ENCODE measurements at regions not wholly inside any gene's neighbourhood (a gene's known extent, or its start where the extent isn't known, plus 50 kb on each side); places are given as distances from the start of the nearest gene placed in this dataset.
"Not testable (repeated sequence)": the region's sequence is repeated elsewhere in the genome, so short reads cannot be mapped to it uniquely, and the experiment has no call there.

DNA sequence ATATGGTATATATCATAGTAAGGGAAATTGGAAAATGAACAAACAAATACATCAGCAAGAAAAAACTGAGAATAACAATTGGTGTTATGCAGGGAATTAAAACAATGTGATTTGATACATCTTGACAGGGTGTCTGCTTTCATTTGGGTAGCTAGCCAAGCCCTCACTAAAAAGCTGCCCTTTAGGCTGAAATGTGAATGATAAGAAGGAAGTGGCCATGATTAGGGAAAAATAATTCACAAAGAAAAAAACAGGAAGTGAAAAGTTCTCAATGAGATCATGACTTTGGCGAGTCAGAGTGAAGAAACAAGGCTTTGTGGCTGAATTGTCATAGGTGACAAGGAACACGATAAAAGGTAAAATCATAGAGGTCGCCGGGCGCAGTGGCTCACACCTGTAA is 675.8 kb upstream of the SLIT2 start:
- 66 to 77% (median 73%) methylated on average over 5 of the region's 5 CpGs for WGBS, 5 donors
- H3K36me3 ChIP-seq: no peaks in the 10 kb centered on the region
- H3K4me1 ChIP-seq: peaks cover 0 to 4% (median 0%) of the 10 kb centered on the region in 6 donors
- H3K4me3 ChIP-seq: no peak overlapping the region
- peak overlapping the region in 1 of 8 donors; percentile 29 for H3K27ac ChIP-seq
- H3K9me3 ChIP-seq: no peaks in the 10 kb centered on the region
- intact Hi-C loops (cut with DNase I; ENCODE audit: low total_unique reads): no loop called here
- DNase-seq: no peak
- H3K27me3 ChIP-seq (replicated peaks in 1 of 7): no peaks in the 10 kb centered on the region
- TF ChIP-seq POLR2AphosphoS5 (IDR thresholded peaks at IDR 0.05) (no peak), POLR2A (IDR thresholded peaks at IDR 0.05) (no peak)
- TF ChIP-seq, protein P1, sequence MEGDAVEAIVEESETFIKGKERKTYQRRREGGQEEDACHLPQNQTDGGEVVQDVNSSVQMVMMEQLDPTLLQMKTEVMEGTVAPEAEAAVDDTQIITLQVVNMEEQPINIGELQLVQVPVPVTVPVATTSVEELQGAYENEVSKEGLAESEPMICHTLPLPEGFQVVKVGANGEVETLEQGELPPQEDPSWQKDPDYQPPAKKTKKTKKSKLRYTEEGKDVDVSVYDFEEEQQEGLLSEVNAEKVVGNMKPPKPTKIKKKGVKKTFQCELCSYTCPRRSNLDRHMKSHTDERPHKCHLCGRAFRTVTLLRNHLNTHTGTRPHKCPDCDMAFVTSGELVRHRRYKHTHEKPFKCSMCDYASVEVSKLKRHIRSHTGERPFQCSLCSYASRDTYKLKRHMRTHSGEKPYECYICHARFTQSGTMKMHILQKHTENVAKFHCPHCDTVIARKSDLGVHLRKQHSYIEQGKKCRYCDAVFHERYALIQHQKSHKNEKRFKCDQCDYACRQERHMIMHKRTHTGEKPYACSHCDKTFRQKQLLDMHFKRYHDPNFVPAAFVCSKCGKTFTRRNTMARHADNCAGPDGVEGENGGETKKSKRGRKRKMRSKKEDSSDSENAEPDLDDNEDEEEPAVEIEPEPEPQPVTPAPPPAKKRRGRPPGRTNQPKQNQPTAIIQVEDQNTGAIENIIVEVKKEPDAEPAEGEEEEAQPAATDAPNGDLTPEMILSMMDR (IDR thresholded peaks at IDR 0.05 in 8 of 11, conservative IDR thresholded peaks at IDR 0.05 in 3 of 11): no peak

DNA sequence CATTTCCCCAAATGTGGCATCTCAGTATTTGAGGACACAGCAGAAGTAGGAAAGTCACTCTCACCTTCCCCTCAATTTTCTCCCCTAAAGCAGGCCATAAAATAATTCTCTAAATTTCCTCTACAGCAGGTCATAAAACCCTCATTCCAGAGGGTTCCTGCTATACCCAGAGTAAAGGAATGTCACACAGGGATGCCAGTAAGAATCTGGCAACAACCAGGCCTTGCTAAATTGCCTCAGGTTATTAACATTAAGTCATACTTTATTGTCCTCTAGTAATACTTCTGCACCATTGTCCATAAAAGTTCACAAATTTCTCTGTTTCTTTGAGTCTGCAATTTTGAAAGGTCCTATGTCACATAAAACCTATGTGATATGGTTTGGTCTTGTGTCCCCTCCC is 685.7 kb upstream of the SLIT2 start:
- no peak overlapping the region for H3K4me3 ChIP-seq
- DNase-seq: no peak
- H3K4me1 ChIP-seq: no peaks in the 10 kb centered on the region
- H3K27ac ChIP-seq: no peak overlapping the region
- no peaks in the 10 kb centered on the region for H3K36me3 ChIP-seq
- H3K27me3 ChIP-seq (replicated peaks in 1 of 7): no peaks in the 10 kb centered on the region
- peaks cover 0 to 8% (median 0%) of the 10 kb centered on the region in 8 donors for H3K9me3 ChIP-seq
- intact Hi-C loops (cut with DNase I; ENCODE audit: low total_unique reads): no loop called here
- TF ChIP-seq POLR2AphosphoS5 (IDR thresholded peaks at IDR 0.05): no peak
- TF ChIP-seq POLR2A (IDR thresholded peaks at IDR 0.05): no peak
- TF ChIP-seq, protein P1 (IDR thresholded peaks at IDR 0.05 in 8 of 11, conservative IDR thresholded peaks at IDR 0.05 in 3 of 11): no peak

DNA sequence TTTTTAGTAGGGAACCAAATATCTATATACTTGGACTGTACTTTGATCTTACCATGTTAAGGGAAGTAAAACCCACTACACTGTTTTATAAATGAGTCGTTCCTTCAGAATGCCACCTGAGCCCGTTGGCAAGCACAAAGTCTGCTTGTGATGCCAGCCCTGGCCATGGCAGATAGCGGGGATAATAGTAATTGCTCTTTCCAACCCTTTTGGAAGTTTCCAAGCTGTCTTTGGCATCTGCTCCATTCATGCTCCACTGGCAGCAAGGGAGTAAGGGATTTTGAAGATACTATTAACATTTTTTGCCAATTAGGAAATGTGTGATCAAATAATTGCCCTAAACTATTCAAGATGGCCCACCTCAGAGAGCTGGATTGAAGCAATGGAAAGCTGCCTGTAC is 689.2 kb upstream of the SLIT2 start:
- TF ChIP-seq, protein P1 (IDR thresholded peaks at IDR 0.05 in 8 of 11, conservative IDR thresholded peaks at IDR 0.05 in 3 of 11): no peak
- TF ChIP-seq POLR2A (IDR thresholded peaks at IDR 0.05) (no peak), POLR2AphosphoS5 (IDR thresholded peaks at IDR 0.05) (no peak)
- DNase-seq: no peak
- H3K4me3 ChIP-seq: no peak overlapping the region
- peaks cover 0 to 8% (median 0%) of the 10 kb centered on the region in 8 donors for H3K9me3 ChIP-seq
- 82 to 91% (median 86%) methylated on average over 3 of the region's 3 CpGs for WGBS, 5 donors
- no peak overlapping the region for H3K27ac ChIP-seq
- H3K27me3 ChIP-seq (replicated peaks in 1 of 7): no peaks in the 10 kb centered on the region
- intact Hi-C loops (cut with DNase I; ENCODE audit: low total_unique reads): no loop called here
- H3K36me3 ChIP-seq: no peaks in the 10 kb centered on the region
- no peaks in the 10 kb centered on the region for H3K4me1 ChIP-seq

DNA sequence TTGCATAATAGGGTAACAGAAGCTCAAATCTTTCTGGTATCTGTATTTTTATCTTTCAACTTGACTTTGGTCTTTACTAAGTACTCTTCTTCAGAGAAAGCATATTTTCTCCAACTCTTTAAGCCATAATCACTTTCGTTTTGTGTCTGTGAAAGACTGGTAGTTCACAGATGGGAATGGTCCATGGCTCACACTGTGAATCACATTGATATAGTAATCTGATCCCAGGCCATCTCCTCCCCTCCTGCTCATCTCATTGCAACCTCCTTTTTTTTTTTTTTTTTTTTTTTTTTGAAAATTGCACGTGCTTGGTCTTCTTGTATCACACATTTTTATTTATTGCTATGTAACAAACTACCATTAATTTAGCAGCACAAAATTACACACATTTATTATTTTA is 694.5 kb upstream of the SLIT2 start:
- no peak overlapping the region for H3K27ac ChIP-seq
- WGBS, 5 donors: 63 to 90% (median 67%) methylated on average over 2 of the region's 2 CpGs
- no peaks in the 10 kb centered on the region for H3K36me3 ChIP-seq

DNA sequence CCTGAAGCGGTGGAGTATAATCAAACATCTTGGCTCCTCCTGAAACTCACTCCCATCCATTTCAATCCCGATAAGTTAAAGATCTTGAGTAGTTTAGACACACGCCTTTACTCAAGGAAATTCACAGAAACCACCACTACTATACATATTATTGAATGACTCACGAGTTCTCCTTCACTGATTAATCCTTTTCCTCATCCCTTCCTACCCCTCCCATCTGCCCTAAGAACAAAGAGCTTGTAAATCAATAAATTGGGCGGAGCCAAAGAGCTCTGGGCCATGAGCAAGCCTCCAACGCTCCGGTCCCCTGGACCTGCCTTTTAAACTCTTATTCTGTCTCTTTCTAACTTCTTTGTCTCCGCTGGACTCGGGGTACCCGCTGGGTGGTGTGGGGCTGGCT is 695.4 kb upstream of the SLIT2 start:
- H3K4me1 ChIP-seq; H3K27ac ChIP-seq; H3K9me3 ChIP-seq; DNase-seq; H3K36me3 ChIP-seq; intact Hi-C loops (cut with DNase I; ENCODE audit: low total_unique reads); H3K27me3 ChIP-seq (replicated peaks in 1 of 7); H3K4me3 ChIP-seq: not testable (repeated sequence)
- WGBS, 5 donors: 84 to 93% (median 87%) methylated on average over 10 of the region's 10 CpGs

More for the DNA sequence above, 694.5 kb upstream of the SLIT2 start:
- DNase-seq: no peak
- intact Hi-C loops (cut with DNase I; ENCODE audit: low total_unique reads): no loop called here
- TF ChIP-seq POLR2A (IDR thresholded peaks at IDR 0.05) (no peak), POLR2AphosphoS5 (IDR thresholded peaks at IDR 0.05) (no peak)
- TF ChIP-seq, protein P1 (IDR thresholded peaks at IDR 0.05 in 8 of 11, conservative IDR thresholded peaks at IDR 0.05 in 3 of 11): no peak
- H3K4me3 ChIP-seq: no peak overlapping the region
- H3K9me3 ChIP-seq: peaks cover 0 to 6% (median 0%) of the 10 kb centered on the region in 8 donors
- H3K27me3 ChIP-seq (replicated peaks in 1 of 7): no peaks in the 10 kb centered on the region
- H3K4me1 ChIP-seq: no peaks in the 10 kb centered on the region
